ENCODE measurements at regions not wholly inside any gene's neighbourhood (a gene's known extent, or its start where the extent isn't known, plus 50 kb on each side); places are given as distances from the start of the nearest gene placed in this dataset.

DNA sequence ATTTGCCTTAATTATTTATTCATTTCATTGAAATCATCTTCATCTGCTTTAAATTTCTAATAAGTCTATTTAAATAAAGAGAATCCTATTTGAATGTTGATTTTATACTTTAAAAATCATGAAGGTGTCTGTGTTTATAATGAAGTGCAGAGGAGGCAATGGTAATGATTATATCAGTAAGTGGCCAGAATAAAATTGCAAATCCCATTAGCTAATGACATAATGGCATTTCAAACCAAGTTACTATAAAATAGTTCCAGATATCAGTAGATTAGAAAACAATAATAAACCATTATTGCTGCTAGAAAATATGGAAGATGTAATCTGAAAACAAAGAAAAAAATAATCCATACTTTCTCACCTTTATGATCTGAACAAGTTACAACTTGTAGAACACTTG, 647.8 kb upstream of the KLHL1 start:
- TF ChIP-seq EP300 (IDR thresholded peaks at IDR 0.05; ENCODE audit: low read depth in 2 of 2, low read length in 2 of 2) (no peak), EP300 (CRISPR knock-in tag; IDR thresholded peaks at IDR 0.05; ENCODE audit: borderline replicate concordance) (no peak), ZC3H4 (CRISPR knock-in tag; IDR thresholded peaks at IDR 0.05; ENCODE audit: borderline replicate concordance) (no peak), MAZ (IDR thresholded peaks at IDR 0.05; ENCODE audit: borderline replicate concordance, low read depth, low read length) (no peak), MAZ (CRISPR knock-in tag; IDR thresholded peaks at IDR 0.05; ENCODE audit: low read depth) (no peak), ZNF644 (CRISPR knock-in tag; IDR thresholded peaks at IDR 0.05; ENCODE audit: low read depth) (no peak), ZFX (CRISPR knock-in tag; IDR thresholded peaks at IDR 0.05; ENCODE audit: low read depth) (no peak), ZNF839 (CRISPR knock-in tag; IDR thresholded peaks at IDR 0.05; ENCODE audit: borderline replicate concordance) (no peak), JUNB (CRISPR knock-in tag; IDR thresholded peaks at IDR 0.05; ENCODE audit: borderline replicate concordance) (no peak), YY1 (IDR thresholded peaks at IDR 0.05; ENCODE audit: insufficient read depth, insufficient replicate concordance, low read depth, low read length) (no peak), POLR2A (IDR thresholded peaks at IDR 0.05; ENCODE audit: insufficient read depth in 1 of 2, low read depth in 2 of 2, low read length in 2 of 2) (no peak), MTA1 (CRISPR knock-in tag; IDR thresholded peaks at IDR 0.05; ENCODE audit: borderline replicate concordance) (no peak)
- TF ChIP-seq, protein P1, sequence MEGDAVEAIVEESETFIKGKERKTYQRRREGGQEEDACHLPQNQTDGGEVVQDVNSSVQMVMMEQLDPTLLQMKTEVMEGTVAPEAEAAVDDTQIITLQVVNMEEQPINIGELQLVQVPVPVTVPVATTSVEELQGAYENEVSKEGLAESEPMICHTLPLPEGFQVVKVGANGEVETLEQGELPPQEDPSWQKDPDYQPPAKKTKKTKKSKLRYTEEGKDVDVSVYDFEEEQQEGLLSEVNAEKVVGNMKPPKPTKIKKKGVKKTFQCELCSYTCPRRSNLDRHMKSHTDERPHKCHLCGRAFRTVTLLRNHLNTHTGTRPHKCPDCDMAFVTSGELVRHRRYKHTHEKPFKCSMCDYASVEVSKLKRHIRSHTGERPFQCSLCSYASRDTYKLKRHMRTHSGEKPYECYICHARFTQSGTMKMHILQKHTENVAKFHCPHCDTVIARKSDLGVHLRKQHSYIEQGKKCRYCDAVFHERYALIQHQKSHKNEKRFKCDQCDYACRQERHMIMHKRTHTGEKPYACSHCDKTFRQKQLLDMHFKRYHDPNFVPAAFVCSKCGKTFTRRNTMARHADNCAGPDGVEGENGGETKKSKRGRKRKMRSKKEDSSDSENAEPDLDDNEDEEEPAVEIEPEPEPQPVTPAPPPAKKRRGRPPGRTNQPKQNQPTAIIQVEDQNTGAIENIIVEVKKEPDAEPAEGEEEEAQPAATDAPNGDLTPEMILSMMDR (CRISPR knock-in tag; IDR thresholded peaks at IDR 0.05): no peak
- TF ChIP-seq, protein P2, sequence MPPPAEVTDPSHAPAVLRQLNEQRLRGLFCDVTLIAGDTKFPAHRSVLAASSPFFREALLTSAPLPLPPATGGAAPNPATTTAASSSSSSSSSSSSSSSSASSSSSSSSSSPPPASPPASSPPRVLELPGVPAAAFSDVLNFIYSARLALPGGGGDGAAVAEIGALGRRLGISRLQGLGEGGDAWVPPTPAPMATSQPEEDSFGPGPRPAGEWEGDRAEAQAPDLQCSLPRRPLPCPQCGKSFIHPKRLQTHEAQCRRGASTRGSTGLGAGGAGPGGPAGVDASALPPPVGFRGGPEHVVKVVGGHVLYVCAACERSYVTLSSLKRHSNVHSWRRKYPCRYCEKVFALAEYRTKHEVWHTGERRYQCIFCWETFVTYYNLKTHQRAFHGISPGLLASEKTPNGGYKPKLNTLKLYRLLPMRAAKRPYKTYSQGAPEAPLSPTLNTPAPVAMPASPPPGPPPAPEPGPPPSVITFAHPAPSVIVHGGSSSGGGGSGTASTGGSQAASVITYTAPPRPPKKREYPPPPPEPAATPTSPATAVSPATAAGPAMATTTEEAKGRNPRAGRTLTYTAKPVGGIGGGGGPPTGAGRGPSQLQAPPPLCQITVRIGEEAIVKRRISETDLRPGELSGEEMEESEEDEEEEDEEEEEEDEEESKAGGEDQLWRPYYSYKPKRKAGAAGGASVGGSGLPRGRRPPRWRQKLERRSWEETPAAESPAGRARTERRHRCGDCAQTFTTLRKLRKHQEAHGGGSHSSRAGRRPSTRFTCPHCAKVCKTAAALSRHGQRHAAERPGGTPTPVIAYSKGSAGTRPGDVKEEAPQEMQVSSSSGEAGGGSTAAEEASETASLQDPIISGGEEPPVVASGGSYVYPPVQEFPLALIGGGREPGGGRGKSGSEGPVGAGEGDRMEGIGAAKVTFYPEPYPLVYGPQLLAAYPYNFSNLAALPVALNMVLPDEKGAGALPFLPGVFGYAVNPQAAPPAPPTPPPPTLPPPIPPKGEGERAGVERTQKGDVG (CRISPR knock-in tag; IDR thresholded peaks at IDR 0.05; ENCODE audit: borderline replicate concordance): no peak
- TF ChIP-seq, protein P3, sequence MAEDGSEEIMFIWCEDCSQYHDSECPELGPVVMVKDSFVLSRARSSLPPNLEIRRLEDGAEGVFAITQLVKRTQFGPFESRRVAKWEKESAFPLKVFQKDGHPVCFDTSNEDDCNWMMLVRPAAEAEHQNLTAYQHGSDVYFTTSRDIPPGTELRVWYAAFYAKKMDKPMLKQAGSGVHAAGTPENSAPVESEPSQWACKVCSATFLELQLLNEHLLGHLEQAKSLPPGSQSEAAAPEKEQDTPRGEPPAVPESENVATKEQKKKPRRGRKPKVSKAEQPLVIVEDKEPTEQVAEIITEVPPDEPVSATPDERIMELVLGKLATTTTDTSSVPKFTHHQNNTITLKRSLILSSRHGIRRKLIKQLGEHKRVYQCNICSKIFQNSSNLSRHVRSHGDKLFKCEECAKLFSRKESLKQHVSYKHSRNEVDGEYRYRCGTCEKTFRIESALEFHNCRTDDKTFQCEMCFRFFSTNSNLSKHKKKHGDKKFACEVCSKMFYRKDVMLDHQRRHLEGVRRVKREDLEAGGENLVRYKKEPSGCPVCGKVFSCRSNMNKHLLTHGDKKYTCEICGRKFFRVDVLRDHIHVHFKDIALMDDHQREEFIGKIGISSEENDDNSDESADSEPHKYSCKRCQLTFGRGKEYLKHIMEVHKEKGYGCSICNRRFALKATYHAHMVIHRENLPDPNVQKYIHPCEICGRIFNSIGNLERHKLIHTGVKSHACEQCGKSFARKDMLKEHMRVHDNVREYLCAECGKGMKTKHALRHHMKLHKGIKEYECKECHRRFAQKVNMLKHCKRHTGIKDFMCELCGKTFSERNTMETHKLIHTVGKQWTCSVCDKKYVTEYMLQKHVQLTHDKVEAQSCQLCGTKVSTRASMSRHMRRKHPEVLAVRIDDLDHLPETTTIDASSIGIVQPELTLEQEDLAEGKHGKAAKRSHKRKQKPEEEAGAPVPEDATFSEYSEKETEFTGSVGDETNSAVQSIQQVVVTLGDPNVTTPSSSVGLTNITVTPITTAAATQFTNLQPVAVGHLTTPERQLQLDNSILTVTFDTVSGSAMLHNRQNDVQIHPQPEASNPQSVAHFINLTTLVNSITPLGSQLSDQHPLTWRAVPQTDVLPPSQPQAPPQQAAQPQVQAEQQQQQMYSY (CRISPR knock-in tag; IDR thresholded peaks at IDR 0.05): no peak
